ENCODE measurements at regions not wholly inside any gene's neighbourhood (a gene's known extent, or its start where the extent isn't known, plus 50 kb on each side); places are given as distances from the start of the nearest gene placed in this dataset.

- no peak overlapping the region for H3K4me3 ChIP-seq (ENCODE audit: low read length)
- H3K36me3 ChIP-seq (ENCODE audit: insufficient read depth, low read length) = no peaks in the 10 kb centered on the region
- no peaks in the 10 kb centered on the region for H3K9me3 ChIP-seq (replicated peaks; ENCODE audit: low read length)
- H3K4me1 ChIP-seq (ENCODE audit: control insufficient read depth, insufficient read depth, low read length) = peaks cover 5% of the 10 kb centered on the region
- H3K27me3 ChIP-seq (ENCODE audit: control insufficient read depth, insufficient read depth, low read length) = no peaks in the 10 kb centered on the region
- no peak overlapping the region for H3K4me2 ChIP-seq (ENCODE audit: low read length)
- no peak overlapping the region for H3K9ac ChIP-seq (ENCODE audit: low read depth, low read length)
Measured at GRCh38 chr15:47477341-47477740, 240.0 kb upstream of the SEMA6D start.

GRCh38 chr15:47484059-47484458 lies 233.2 kb upstream of the SEMA6D start:
- no peak overlapping the region for H3K4me2 ChIP-seq (ENCODE audit: low read length)
- no peaks in the 10 kb centered on the region for H3K9me3 ChIP-seq (replicated peaks; ENCODE audit: low read length)
- H3K4me3 ChIP-seq (ENCODE audit: low read length) = no peak overlapping the region
- H3K4me1 ChIP-seq (ENCODE audit: control insufficient read depth, insufficient read depth, low read length) = peaks cover 12% of the 10 kb centered on the region
- H3K27me3 ChIP-seq (ENCODE audit: control insufficient read depth, insufficient read depth, low read length) = no peaks in the 10 kb centered on the region
- H3K36me3 ChIP-seq (ENCODE audit: insufficient read depth, low read length) = no peaks in the 10 kb centered on the region
- no peak overlapping the region for H3K9ac ChIP-seq (ENCODE audit: low read depth, low read length)

GRCh38 chr15:47484997-47485396 lies 232.3 kb upstream of the SEMA6D start:
- H3K4me3 ChIP-seq (ENCODE audit: low read length) = no peak overlapping the region
- no peak overlapping the region for H3K9ac ChIP-seq (ENCODE audit: low read depth, low read length)
- H3K4me1 ChIP-seq (ENCODE audit: control insufficient read depth, insufficient read depth, low read length) = peaks cover 12% of the 10 kb centered on the region
- no peaks in the 10 kb centered on the region for H3K36me3 ChIP-seq (ENCODE audit: insufficient read depth, low read length)
- H3K27me3 ChIP-seq (ENCODE audit: control insufficient read depth, insufficient read depth, low read length) = no peaks in the 10 kb centered on the region
- no peak overlapping the region for H3K4me2 ChIP-seq (ENCODE audit: low read length)
- H3K9me3 ChIP-seq (replicated peaks; ENCODE audit: low read length) = no peaks in the 10 kb centered on the region

GRCh38 chr15:47485419-47485818 lies 231.9 kb upstream of the SEMA6D start:
- Histone ChIP-seq H3K4me1 (ENCODE audit: control insufficient read depth, insufficient read depth, low read length) (peaks cover 12% of the 10 kb centered on the region), H3K36me3 (ENCODE audit: insufficient read depth, low read length) (no peaks in the 10 kb centered on the region)

GRCh38 chr15:47486040-47486439 lies 231.3 kb upstream of the SEMA6D start:
- Histone ChIP-seq H3K4me3 (ENCODE audit: low read length) (no peak overlapping the region), H3K9ac (ENCODE audit: low read depth, low read length) (no peak overlapping the region), H3K27me3 (ENCODE audit: control insufficient read depth, insufficient read depth, low read length) (no peaks in the 10 kb centered on the region), H3K36me3 (ENCODE audit: insufficient read depth, low read length) (no peaks in the 10 kb centered on the region), H3K9me3 (replicated peaks; ENCODE audit: low read length) (no peaks in the 10 kb centered on the region), H3K4me1 (ENCODE audit: control insufficient read depth, insufficient read depth, low read length) (peaks cover 12% of the 10 kb centered on the region), H3K4me2 (ENCODE audit: low read length) (no peak overlapping the region)

More at GRCh38 chr15:47485419-47485818, 231.9 kb upstream of the SEMA6D start:
- Histone ChIP-seq H3K4me2 (ENCODE audit: low read length) (no peak overlapping the region), H3K27me3 (ENCODE audit: control insufficient read depth, insufficient read depth, low read length) (no peaks in the 10 kb centered on the region), H3K9me3 (replicated peaks; ENCODE audit: low read length) (no peaks in the 10 kb centered on the region), H3K9ac (ENCODE audit: low read depth, low read length) (no peak overlapping the region), H3K4me3 (ENCODE audit: low read length) (no peak overlapping the region)

GRCh38 chr15:47492195-47492594 lies 225.1 kb upstream of the SEMA6D start:
- Histone ChIP-seq H3K4me3 (ENCODE audit: low read length) (no peak overlapping the region), H3K4me1 (ENCODE audit: control insufficient read depth, insufficient read depth, low read length) (no peaks in the 10 kb centered on the region), H3K27me3 (ENCODE audit: control insufficient read depth, insufficient read depth, low read length) (no peaks in the 10 kb centered on the region), H3K9me3 (replicated peaks; ENCODE audit: low read length) (no peaks in the 10 kb centered on the region), H3K4me2 (ENCODE audit: low read length) (no peak overlapping the region), H3K9ac (ENCODE audit: low read depth, low read length) (no peak overlapping the region), H3K36me3 (ENCODE audit: insufficient read depth, low read length) (no peaks in the 10 kb centered on the region)

- Histone ChIP-seq H3K36me3 (ENCODE audit: insufficient read depth, low read length) (no peaks in the 10 kb centered on the region), H3K9ac (ENCODE audit: low read depth, low read length) (no peak overlapping the region), H3K9me3 (replicated peaks; ENCODE audit: low read length) (no peaks in the 10 kb centered on the region), H3K27me3 (ENCODE audit: control insufficient read depth, insufficient read depth, low read length) (no peaks in the 10 kb centered on the region), H3K4me1 (ENCODE audit: control insufficient read depth, insufficient read depth, low read length) (no peaks in the 10 kb centered on the region), H3K4me2 (ENCODE audit: low read length) (no peak overlapping the region), H3K4me3 (ENCODE audit: low read length) (no peak overlapping the region)
Measured at GRCh38 chr15:47493357-47494247, 223.7 kb upstream of the SEMA6D start.

- Histone ChIP-seq H3K9me3 (replicated peaks; ENCODE audit: low read length) (no peaks in the 10 kb centered on the region), H3K9ac (ENCODE audit: low read depth, low read length) (no peak overlapping the region), H3K4me2 (ENCODE audit: low read length) (no peak overlapping the region), H3K4me3 (ENCODE audit: low read length) (no peak overlapping the region), H3K4me1 (ENCODE audit: control insufficient read depth, insufficient read depth, low read length) (no peaks in the 10 kb centered on the region), H3K27me3 (ENCODE audit: control insufficient read depth, insufficient read depth, low read length) (no peaks in the 10 kb centered on the region), H3K36me3 (ENCODE audit: insufficient read depth, low read length) (no peaks in the 10 kb centered on the region)
Measured at GRCh38 chr15:47496343-47497185, 220.7 kb upstream of the SEMA6D start.

- Histone ChIP-seq H3K4me2 (ENCODE audit: low read length) (no peak overlapping the region), H3K27me3 (ENCODE audit: control insufficient read depth, insufficient read depth, low read length) (no peaks in the 10 kb centered on the region), H3K9me3 (replicated peaks; ENCODE audit: low read length) (no peaks in the 10 kb centered on the region)
Measured at GRCh38 chr15:47500842-47501241, 216.5 kb upstream of the SEMA6D start.

GRCh38 chr15:47502041-47502440 lies 215.3 kb upstream of the SEMA6D start:
- H3K27me3 ChIP-seq (ENCODE audit: control insufficient read depth, insufficient read depth, low read length) = no peaks in the 10 kb centered on the region

More at GRCh38 chr15:47500842-47501241, 216.5 kb upstream of the SEMA6D start:
- no peak overlapping the region for H3K9ac ChIP-seq (ENCODE audit: low read depth, low read length)
- H3K4me1 ChIP-seq (ENCODE audit: control insufficient read depth, insufficient read depth, low read length) = no peaks in the 10 kb centered on the region
- H3K4me3 ChIP-seq (ENCODE audit: low read length) = no peak overlapping the region
- H3K36me3 ChIP-seq (ENCODE audit: insufficient read depth, low read length) = no peaks in the 10 kb centered on the region

GRCh38 chr15:47503876-47504275 lies 213.4 kb upstream of the SEMA6D start:
- H3K4me2 ChIP-seq (ENCODE audit: low read length) = no peak overlapping the region
- no peak overlapping the region for H3K4me3 ChIP-seq (ENCODE audit: low read length)
- no peaks in the 10 kb centered on the region for H3K27me3 ChIP-seq (ENCODE audit: control insufficient read depth, insufficient read depth, low read length)
- no peak overlapping the region for H3K9ac ChIP-seq (ENCODE audit: low read depth, low read length)
- H3K4me1 ChIP-seq (ENCODE audit: control insufficient read depth, insufficient read depth, low read length) = no peaks in the 10 kb centered on the region
- H3K36me3 ChIP-seq (ENCODE audit: insufficient read depth, low read length) = no peaks in the 10 kb centered on the region
- H3K9me3 ChIP-seq (replicated peaks; ENCODE audit: low read length) = no peaks in the 10 kb centered on the region

More at GRCh38 chr15:47502041-47502440, 215.3 kb upstream of the SEMA6D start:
- Histone ChIP-seq H3K9ac (ENCODE audit: low read depth, low read length) (no peak overlapping the region), H3K4me2 (ENCODE audit: low read length) (no peak overlapping the region), H3K4me1 (ENCODE audit: control insufficient read depth, insufficient read depth, low read length) (no peaks in the 10 kb centered on the region), H3K9me3 (replicated peaks; ENCODE audit: low read length) (no peaks in the 10 kb centered on the region), H3K36me3 (ENCODE audit: insufficient read depth, low read length) (no peaks in the 10 kb centered on the region), H3K4me3 (ENCODE audit: low read length) (no peak overlapping the region)

Data from skeletal muscle satellite cell (primary cell).